ENCODE measurements at regions not wholly inside any gene's neighbourhood (a gene's known extent, or its start where the extent isn't known, plus 50 kb on each side); places are given as distances from the start of the nearest gene placed in this dataset.

GRCh38 chr1:233489411-233489810, 124.5 kb upstream of the KCNK1 start:
- no peak for TF ChIP-seq CTCF (IDR thresholded peaks at IDR 0.05)
- TF ChIP-seq POLR2AphosphoS5 (IDR thresholded peaks at IDR 0.05) = no peak
- no peak for TF ChIP-seq POLR2A (IDR thresholded peaks at IDR 0.05)
- TF ChIP-seq EP300 (IDR thresholded peaks at IDR 0.05) = no peak
